ENCODE measurements at regions not wholly inside any gene's neighbourhood (a gene's known extent, or its start where the extent isn't known, plus 50 kb on each side); places are given as distances from the start of the nearest gene placed in this dataset.

- Mint-ChIP-seq H3K27me3 (ENCODE audit: unreplicated experiment) (peaks cover 44% of the 10 kb centered on the region), H3K27ac (ENCODE audit: unreplicated experiment) (no peak overlapping the region), H3K36me3 (ENCODE audit: insufficient read depth, unreplicated experiment) (no peaks in the 10 kb centered on the region), H3K4me3 (ENCODE audit: low read depth, unreplicated experiment) (no peak overlapping the region), H3K9me3 (ENCODE audit: low read depth, unreplicated experiment) (no peaks in the 10 kb centered on the region), H3K4me1 (ENCODE audit: low read depth, unreplicated experiment) (no peaks in the 10 kb centered on the region)
- no TSS peak for BruUV-seq (replicated peaks)
- intact Hi-C loops (cut with micrococcal nuclease; ENCODE audit: unreplicated experiment): no loop called here
- TF ChIP-seq CTCF (IDR thresholded peaks at IDR 0.05; ENCODE audit: unreplicated experiment): no peak
- CTCF ChIA-PET: no interaction called here
- DNase-seq: no peak
Measured at GRCh38 chr10:118472415-118473304, 122.8 kb downstream of the PRLHR start.

GRCh38 chr10:118471863-118472262 lies 123.6 kb downstream of the PRLHR start:
- no peak overlapping the region for H3K4me3 Mint-ChIP-seq (ENCODE audit: low read depth, unreplicated experiment)
- BruUV-seq (replicated peaks): no TSS peak
- TF ChIP-seq CTCF (IDR thresholded peaks at IDR 0.05; ENCODE audit: unreplicated experiment): no peak
- H3K27me3 Mint-ChIP-seq (ENCODE audit: unreplicated experiment): peaks cover 44% of the 10 kb centered on the region
- H3K9me3 Mint-ChIP-seq (ENCODE audit: low read depth, unreplicated experiment): no peaks in the 10 kb centered on the region
- intact Hi-C loops (cut with micrococcal nuclease; ENCODE audit: unreplicated experiment): no loop called here
- no peaks in the 10 kb centered on the region for H3K4me1 Mint-ChIP-seq (ENCODE audit: low read depth, unreplicated experiment)
- H3K36me3 Mint-ChIP-seq (ENCODE audit: insufficient read depth, unreplicated experiment): no peaks in the 10 kb centered on the region
- no peak overlapping the region for H3K27ac Mint-ChIP-seq (ENCODE audit: unreplicated experiment)
- CTCF ChIA-PET: no interaction called here
- DNase-seq: no peak

GRCh38 chr10:118470470-118470869 lies 125.0 kb downstream of the PRLHR start:
- no peak for DNase-seq
- peaks cover 50% of the 10 kb centered on the region for H3K27me3 Mint-ChIP-seq (ENCODE audit: unreplicated experiment)
- CTCF ChIA-PET: no interaction called here
- H3K4me3 Mint-ChIP-seq (ENCODE audit: low read depth, unreplicated experiment): no peak overlapping the region
- no TSS peak for BruUV-seq (replicated peaks)
- H3K4me1 Mint-ChIP-seq (ENCODE audit: low read depth, unreplicated experiment): no peaks in the 10 kb centered on the region
- H3K27ac Mint-ChIP-seq (ENCODE audit: unreplicated experiment): no peak overlapping the region
- no peak for TF ChIP-seq CTCF (IDR thresholded peaks at IDR 0.05; ENCODE audit: unreplicated experiment)
- intact Hi-C loops (cut with micrococcal nuclease; ENCODE audit: unreplicated experiment): no loop called here
- H3K36me3 Mint-ChIP-seq (ENCODE audit: insufficient read depth, unreplicated experiment): no peaks in the 10 kb centered on the region
- no peaks in the 10 kb centered on the region for H3K9me3 Mint-ChIP-seq (ENCODE audit: low read depth, unreplicated experiment)

GRCh38 chr10:118467200-118467599 lies 125.1 kb upstream of the FAM204A start:
- no peak overlapping the region for H3K4me3 Mint-ChIP-seq (ENCODE audit: low read depth, unreplicated experiment)
- DNase-seq: no peak
- CTCF ChIA-PET: no interaction called here
- no peaks in the 10 kb centered on the region for H3K9me3 Mint-ChIP-seq (ENCODE audit: low read depth, unreplicated experiment)
- H3K4me1 Mint-ChIP-seq (ENCODE audit: low read depth, unreplicated experiment): no peaks in the 10 kb centered on the region
- H3K36me3 Mint-ChIP-seq (ENCODE audit: insufficient read depth, unreplicated experiment): no peaks in the 10 kb centered on the region
- intact Hi-C loops (cut with micrococcal nuclease; ENCODE audit: unreplicated experiment): no loop called here
- H3K27ac Mint-ChIP-seq (ENCODE audit: unreplicated experiment): no peak overlapping the region
- no TSS peak for BruUV-seq (replicated peaks)
- H3K27me3 Mint-ChIP-seq (ENCODE audit: unreplicated experiment): peaks cover 66% of the 10 kb centered on the region
- TF ChIP-seq CTCF (IDR thresholded peaks at IDR 0.05; ENCODE audit: unreplicated experiment): no peak

Measured in Calu3 (cell line).